GM19240 (cell line): ENCODE measurements at regions not wholly inside any gene's neighbourhood (a gene's known extent, or its start where the extent isn't known, plus 50 kb on each side); places are given as distances from the start of the nearest gene placed in this dataset.
"Not testable (repeated sequence)": the region's sequence is repeated elsewhere in the genome, so short reads cannot be mapped to it uniquely, and the experiment has no call there.

ENCODE experiments used
- DNase-seq: peaks from one replicate; pipeline ENCODE4 v3.0.0; 2011; ENCODE audit warnings: low spot score; ENCODE audit not compliant: insufficient read length

GRCh38 chr14:106344065-106344614 is 817.8 kb downstream of the TMEM121 start:
- DNase-seq, result not testable (repeated sequence)

- not testable (repeated sequence) for DNase-seq
Observed at GRCh38 chr14:106344791-106345479, 818.6 kb downstream of the TMEM121 start.

DNA sequence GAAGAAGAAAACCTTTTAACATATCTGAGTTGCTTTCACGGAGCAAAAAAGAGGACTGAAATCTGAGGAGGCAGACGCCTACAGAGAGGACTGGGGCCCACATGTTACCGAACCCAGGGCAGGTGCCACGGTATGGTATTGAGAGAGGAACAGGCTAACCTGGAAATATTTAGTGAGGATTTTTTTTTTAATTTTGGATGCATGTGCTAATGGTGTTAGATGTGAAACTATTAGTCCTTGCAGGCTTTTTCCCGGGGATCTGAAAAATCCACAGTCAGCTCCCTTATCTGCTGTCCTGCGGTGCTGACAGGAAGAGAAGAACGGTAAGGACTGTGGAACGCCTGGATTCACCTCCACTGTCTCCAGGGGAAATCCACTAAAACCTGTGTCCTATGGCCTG is 819.7 kb downstream of the TMEM121 start:
- DNase-seq, result no peak

DNA sequence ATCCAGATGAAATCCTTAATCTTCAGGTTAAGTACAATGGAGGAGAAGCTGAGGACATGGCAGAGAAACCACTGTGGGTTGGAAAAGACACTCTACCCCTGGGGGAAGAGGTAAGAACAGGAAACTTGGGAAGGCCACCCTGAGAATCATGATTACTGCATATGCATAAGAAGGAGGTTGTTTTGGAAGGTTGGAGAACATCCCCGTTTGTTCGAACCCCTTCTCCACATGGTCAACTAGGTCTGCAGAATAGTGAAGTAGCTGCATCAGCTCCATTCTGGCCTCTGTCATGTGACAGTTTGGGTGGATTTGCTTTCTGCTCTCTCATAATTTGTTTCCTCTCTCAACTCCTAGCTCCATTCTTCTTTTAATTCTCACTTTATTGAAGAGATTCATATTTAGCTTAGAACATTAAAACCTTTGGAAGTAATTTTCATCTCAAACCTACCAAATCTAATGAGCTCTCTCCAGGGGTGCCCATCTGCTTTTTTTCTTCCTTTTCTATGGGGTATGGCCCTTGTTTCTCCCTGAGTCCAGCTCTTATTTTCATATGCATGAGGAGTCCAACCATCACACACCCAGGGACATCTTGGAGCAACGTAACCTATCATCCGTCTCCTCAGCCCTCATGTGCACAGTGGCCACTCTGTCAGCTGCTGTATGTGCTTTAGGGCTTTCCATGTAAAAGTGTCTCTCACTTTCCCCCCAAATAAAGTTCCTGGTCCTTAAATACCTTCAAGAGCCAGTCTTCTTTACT is 820.3 kb downstream of the TMEM121 start:
- DNase-seq, result no peak

DNA sequence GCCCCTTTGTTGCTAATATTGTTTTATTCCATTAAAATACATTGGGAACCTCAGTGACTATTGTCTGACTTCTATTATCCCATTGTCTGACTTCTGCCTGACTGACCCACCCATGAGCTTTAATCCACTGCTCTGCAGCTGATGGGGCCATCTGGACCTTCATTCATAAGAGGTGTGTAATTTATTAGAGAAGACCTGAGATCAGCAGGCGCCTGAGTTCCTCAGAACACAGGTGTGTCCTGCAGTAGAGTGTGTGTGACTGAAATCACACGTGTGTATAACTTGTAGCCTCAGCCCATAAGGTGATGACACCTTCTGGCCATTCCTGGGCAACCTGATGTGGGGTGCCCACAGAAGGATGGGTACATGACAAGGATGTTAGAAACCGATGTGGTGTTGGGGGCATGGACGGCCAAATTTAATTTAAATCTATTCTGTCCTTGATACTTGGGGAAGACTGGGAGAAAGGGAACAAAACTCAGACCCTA is 821.0 kb downstream of the TMEM121 start:
- DNase-seq, result no peak

DNA sequence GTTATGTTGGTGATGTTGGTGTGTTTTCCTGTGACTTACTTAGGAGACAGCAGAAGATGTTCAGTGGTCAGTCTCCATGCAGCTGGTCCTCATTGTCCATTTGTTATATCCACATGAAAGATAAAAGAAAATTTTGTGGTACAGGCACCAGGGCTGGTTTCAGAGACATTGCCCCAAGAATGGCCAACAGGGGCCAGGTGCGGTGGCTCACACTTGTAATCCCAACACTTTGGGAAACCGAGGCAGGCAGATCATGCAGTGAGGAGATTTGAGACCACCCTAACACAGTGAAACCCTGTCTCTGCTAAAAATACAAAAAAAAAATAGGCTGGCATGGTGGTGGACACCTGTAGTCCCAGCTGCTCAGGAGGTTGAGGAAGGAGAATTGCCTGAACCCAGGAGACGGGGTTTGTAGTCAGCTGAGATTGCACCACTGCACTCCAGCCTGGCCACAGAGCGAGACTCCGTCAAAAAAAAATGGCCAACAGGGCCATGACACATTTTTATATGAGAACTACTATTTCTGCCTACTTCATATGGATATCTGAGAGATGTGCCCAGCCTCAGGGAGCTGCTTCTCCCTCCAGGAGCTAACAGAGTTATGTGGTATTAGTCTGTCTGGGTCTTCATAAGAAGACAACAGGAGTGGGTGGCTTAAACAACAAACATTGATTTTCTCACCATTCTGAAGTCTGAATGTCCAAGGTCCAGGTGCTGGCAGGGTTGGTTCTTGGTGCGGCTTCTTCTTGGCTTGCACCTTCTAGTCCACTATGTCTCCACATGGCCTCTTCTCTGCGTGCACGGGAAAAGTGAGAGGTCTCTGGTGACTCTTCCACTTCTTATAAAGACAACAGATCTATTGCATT is 821.7 kb downstream of the TMEM121 start:
- no peak for DNase-seq

DNA sequence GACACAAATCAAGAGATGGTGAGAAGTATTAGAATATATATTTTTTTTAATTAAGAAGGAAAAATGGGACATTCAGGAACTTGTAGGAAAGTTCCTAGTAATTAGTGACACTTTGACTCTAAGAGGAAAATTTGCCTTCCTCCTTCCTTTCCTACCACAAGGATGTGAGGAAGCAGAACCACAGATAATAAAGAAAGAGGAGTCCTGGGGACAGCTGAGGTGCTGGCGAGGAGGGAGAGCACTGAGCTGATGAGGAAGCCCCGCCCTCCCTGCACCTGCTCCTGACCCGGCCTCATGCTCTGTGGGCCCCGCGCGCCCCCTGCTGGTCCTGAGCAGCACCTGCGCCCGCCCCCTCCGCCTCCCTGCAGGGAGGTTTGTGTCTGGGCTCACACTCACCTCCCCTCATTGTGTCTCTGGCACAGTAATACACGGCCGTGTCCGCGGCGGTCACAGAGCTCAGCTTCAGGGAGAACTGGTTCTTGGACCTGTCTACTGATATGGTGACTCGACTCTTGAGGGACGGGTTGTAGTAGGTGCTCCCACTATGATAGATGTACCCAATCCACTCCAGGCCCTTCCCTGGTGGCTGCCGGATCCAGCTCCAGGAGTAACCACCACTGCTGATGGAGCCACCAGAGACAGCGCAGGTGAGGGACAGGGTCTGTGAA is 822.6 kb downstream of the TMEM121 start:
- DNase-seq, result not testable (repeated sequence)

DNA sequence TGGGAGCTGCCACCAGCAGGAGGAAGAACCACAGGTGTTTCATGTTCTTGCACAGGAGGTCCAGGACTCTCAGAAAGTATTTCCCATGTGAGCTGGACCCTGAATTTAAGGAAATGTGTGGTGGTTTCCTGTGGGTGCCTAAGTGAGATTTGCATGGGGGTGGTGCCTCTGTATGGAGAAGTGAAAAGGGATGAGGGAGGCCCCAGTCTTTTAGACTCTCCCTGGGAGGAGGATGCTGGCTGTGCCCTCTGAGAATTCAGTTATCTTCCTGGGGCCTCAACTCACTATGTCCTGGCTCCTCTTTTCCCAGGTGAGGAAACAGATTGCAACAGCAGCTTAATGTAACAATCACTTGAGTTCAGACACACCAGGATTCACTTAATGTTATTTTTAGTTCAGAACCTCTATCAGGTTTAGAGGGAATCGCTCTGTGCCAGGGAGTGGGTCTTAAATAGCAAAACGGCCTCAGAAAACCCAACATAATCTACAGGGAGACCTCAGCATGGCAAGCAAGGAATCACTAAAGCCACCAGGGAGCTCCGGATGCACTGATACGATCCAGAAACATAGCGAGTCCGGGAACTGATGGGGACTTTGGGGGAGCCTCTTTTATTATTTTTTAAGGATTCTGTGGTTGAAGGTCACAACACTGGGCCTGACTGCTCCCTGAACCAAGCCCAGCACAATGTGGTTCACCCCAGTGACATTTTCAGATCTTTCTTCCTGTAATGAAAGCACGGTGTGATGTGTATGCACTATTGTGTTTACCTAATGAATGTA is 823.5 kb downstream of the TMEM121 start:
- DNase-seq, result not testable (repeated sequence)

- not testable (repeated sequence) for DNase-seq
Observed at GRCh38 chr14:106355007-106355791, 828.8 kb downstream of the TMEM121 start.

DNA sequence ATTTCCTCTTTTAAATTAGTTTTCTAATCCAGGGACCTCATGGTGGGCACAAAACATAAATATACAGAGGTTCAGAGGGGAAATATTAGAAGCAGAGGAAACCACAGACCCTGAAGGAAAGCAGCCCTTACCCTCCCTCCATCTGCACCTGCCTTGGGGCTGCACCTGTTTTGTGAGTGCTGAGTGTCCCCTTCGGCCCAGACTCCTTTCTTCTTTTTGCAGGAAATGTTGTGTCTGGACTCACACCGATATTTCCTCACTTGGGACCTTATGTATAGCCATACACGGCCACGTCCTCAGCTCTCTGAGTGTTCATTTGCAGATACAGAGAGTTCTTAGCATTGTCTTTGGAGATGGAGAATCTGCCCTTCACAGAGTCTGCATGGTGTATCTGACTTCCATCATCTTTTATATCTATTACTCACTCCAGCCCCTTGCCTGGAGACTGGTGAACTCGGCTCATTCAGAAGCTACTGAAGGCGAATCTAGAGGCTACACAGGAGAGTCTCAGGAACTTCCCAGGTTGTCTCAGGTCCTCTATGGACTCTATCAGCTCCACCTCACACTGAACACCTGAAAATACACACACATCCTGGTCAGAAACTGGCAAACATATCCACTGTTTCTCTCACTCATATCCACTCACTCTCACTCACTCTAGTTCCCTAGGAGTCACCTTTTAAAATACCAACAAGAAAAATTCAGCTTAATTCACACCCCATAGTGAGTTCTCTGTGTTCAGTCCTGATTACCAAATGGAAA is 829.7 kb downstream of the TMEM121 start:
- not testable (repeated sequence) for DNase-seq

DNA sequence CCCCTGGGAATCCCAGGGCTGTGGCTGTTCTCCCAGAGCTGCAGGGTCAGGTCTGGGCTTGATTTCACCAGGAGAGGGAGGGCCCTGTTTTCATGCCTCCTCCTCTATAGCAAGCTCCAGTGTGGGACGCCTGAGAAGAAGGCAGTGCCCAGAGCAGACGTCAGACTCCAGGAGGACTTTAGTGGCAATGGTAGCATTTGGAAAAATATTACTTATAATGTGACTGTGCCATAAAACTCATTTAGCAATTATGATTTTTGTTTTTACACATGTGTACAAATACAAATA is 830.2 kb downstream of the TMEM121 start:
- not testable (repeated sequence) for DNase-seq

GRCh38 chr14:106359157-106359887 is 832.9 kb downstream of the TMEM121 start:
- DNase-seq, result not testable (repeated sequence)

DNA sequence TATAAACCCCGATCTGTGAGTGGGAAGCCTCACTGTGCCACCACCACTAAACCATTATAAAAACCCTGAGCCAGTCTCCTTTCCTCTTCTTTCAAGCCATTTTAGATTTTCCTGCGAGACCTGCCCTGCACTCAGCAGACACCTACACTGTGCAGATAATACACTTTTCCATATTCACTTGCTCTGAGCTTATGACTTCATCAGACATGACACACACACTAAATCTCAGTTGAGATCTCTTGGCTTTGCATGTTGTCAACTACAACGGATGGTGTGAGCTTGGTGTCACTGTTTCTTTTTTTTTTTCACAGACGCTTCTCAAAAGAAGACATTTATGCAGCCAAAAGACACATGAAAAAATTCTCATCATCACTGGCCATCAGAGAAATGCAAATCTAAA is 839.0 kb downstream of the TMEM121 start:
- not testable (repeated sequence) for DNase-seq

- not testable (repeated sequence) for DNase-seq
Observed at GRCh38 chr14:106365894-106366293, 839.5 kb downstream of the TMEM121 start.

DNA sequence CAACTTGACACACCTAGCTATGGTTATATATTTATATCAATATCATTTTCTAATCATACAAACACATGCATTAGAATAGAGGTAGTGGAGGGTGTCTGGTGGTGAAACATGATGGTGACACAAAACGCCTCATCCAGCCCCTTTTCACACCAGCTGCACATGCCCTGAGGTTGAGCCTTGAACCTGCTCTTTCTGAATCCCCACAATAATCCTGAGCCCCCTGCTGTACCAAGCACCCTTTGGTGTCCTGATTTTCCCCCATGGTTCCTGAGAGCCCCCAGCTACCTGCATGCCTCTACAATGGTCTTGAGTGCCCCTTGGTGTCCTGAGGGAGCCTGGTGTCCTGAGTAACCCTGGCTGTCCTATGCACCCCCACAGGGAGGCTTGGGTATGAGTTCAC is 840.6 kb downstream of the TMEM121 start:
- not testable (repeated sequence) for DNase-seq

DNA sequence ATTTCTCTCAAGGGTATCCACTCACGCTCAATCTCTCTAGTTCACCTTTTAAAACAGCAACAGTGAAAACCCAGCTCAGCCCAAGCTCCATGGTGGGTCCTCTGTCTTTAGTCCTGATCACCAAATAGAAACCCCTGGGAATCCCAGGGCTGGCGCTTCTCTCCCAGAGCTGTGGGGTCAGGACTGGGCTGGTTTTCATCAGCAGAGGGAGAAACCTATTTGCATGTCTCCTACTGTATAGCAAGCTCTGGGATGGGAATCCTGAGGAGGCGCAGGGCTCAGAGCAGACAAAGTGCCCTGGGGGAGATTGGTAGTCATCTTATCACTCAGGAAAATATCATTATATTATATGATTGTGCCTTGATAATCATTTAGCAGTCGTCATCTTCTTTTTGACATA is 843.1 kb downstream of the TMEM121 start:
- not testable (repeated sequence) for DNase-seq

DNA sequence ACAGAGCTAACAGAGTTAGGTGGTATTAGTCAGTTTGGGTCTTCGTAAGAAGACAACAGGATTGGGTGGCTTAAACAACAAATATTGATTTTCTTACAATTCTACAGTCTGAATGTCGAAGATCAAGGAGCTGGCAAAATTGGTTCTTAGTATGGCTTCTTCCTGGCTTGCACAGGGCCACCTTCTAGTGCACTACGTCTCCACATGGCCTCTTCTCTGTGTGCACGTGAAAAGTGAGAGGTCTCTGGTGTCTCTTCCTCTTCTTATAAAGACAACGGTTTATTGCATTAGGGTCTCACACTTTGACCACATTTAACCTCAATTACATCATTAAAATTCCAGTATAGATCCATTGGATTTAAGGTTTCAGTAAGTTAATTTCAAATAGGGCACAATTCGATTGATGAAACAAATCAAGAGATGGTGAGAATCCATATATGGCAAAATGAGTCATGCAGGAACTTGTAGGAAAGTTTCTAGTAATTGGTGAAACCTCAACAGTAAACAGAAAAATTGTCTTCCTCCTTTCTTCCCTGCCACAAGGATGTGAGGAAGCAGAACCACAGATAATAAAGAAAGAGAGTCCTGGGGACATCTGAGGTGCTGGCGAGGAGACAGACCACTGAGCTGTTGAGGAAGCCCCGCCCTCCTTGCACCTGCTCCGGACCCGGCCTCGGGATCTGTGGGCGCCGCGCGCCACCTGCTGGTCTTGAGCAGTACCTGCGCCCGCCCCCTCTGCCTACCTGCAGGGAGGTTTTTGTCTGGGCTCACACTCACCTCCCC is 846.7 kb downstream of the TMEM121 start:
- peak; percentile 50 for DNase-seq
